LNCaP clone FGC (cell line): ENCODE measurements at regions not wholly inside any gene's neighbourhood (a gene's known extent, or its start where the extent isn't known, plus 50 kb on each side); places are given as distances from the start of the nearest gene placed in this dataset.

ENCODE experiments used
- DNase-seq: peaks from one replicate; pipeline ENCODE4 v3.0.0-alpha.2; 2011; ENCODE audit warnings: low read depth
- H3K4me3 ChIP-seq: 2 replicates; pipeline ENCODE4 v1.5.1; 2011; ENCODE audit warnings: mild to moderate bottlenecking, low read depth, low read length, control low read depth
- CTCF ChIP-seq: IDR thresholded peaks from 2 replicates; pipeline ENCODE4 v1.5.1; 2012; ENCODE audit warnings: mild to moderate bottlenecking; ENCODE audit not compliant: control insufficient read depth, insufficient read depth; ENCODE audit errors: extremely low read depth

- TF ChIP-seq CTCF: no peak
- DNase-seq: no peak
- H3K4me3 ChIP-seq: no peak overlapping the region
Measured at GRCh38 chr13:40228496-40228895, 437.9 kb downstream of the FOXO1 start.

- no peak for TF ChIP-seq CTCF
- H3K4me3 ChIP-seq: no peak overlapping the region
- no peak for DNase-seq
Measured at GRCh38 chr13:40228990-40229389, 437.5 kb downstream of the FOXO1 start.

GRCh38 chr13:40230833-40231266 is 435.6 kb downstream of the FOXO1 start:
- TF ChIP-seq CTCF: no peak
- no peak overlapping the region for H3K4me3 ChIP-seq
- DNase-seq: no peak

GRCh38 chr13:40231311-40231710 is 435.1 kb downstream of the FOXO1 start:
- H3K4me3 ChIP-seq: no peak overlapping the region
- DNase-seq: no peak
- no peak for TF ChIP-seq CTCF

GRCh38 chr13:40231751-40232150 is 434.7 kb downstream of the FOXO1 start:
- H3K4me3 ChIP-seq: no peak overlapping the region
- no peak for DNase-seq
- TF ChIP-seq CTCF: no peak

- no peak for TF ChIP-seq CTCF
- H3K4me3 ChIP-seq: no peak overlapping the region
- DNase-seq: no peak
Measured at GRCh38 chr13:40232311-40233040, 434.0 kb downstream of the FOXO1 start.

- no peak overlapping the region for H3K4me3 ChIP-seq
- no peak for TF ChIP-seq CTCF
- no peak for DNase-seq
Measured at GRCh38 chr13:40233731-40234195, 432.7 kb downstream of the FOXO1 start.
